H1 (cell line): ENCODE measurements at regions not wholly inside any gene's neighbourhood (a gene's known extent, or its start where the extent isn't known, plus 50 kb on each side); places are given as distances from the start of the nearest gene placed in this dataset.

Experiments used
- GTF2F1 ChIP-seq: IDR thresholded peaks from 2 replicates; pipeline ENCODE4 v1.6.1; 2012; ENCODE audit warnings: low read depth, low read length, improper control_type of control experiment, borderline replicate concordance
- KDM4A ChIP-seq: IDR thresholded peaks from one replicate; pipeline ENCODE4 v1.7.1; 2012; ENCODE audit warnings: low read depth, mild to moderate bottlenecking, moderate library complexity, low read length, inconsistent platforms; ENCODE audit not compliant: severe bottlenecking
- POLR2AphosphoS5 ChIP-seq: IDR thresholded peaks from 2 replicates; pipeline ENCODE4 v1.6.1; 2011; ENCODE audit warnings: low read depth, low read length
- POU5F1 ChIP-seq: IDR thresholded peaks from 2 replicates; pipeline ENCODE4 v1.6.1; 2011; ENCODE audit warnings: low read depth, mild to moderate bottlenecking, low read length, moderate library complexity
- RFX5 ChIP-seq: IDR thresholded peaks from 2 replicates; pipeline ENCODE4 v1.6.1; 2011; ENCODE audit warnings: low read depth, low read length, improper control_type of control experiment, borderline replicate concordance
- RXRA ChIP-seq: IDR thresholded peaks from 2 replicates; pipeline ENCODE4 v1.6.1; 2011; ENCODE audit warnings: low read depth, mild to moderate bottlenecking, low read length, moderate library complexity; ENCODE audit not compliant: insufficient read depth
- YY1 ChIP-seq: IDR thresholded peaks from 2 replicates; pipeline ENCODE4 v1.6.1; 2011; ENCODE audit warnings: low read depth, mild to moderate bottlenecking, low read length
- TF ChIP-seq, protein P1 (sequence below): fragments of 300-600 bp; sonication (generic); IDR thresholded peaks from 2 replicates; pipeline ENCODE4 v1.7.1; 2012; ENCODE audit warnings: low read length, moderate library complexity, mild to moderate bottlenecking, inconsistent platforms; ENCODE audit not compliant: insufficient replicate concordance

DNA sequence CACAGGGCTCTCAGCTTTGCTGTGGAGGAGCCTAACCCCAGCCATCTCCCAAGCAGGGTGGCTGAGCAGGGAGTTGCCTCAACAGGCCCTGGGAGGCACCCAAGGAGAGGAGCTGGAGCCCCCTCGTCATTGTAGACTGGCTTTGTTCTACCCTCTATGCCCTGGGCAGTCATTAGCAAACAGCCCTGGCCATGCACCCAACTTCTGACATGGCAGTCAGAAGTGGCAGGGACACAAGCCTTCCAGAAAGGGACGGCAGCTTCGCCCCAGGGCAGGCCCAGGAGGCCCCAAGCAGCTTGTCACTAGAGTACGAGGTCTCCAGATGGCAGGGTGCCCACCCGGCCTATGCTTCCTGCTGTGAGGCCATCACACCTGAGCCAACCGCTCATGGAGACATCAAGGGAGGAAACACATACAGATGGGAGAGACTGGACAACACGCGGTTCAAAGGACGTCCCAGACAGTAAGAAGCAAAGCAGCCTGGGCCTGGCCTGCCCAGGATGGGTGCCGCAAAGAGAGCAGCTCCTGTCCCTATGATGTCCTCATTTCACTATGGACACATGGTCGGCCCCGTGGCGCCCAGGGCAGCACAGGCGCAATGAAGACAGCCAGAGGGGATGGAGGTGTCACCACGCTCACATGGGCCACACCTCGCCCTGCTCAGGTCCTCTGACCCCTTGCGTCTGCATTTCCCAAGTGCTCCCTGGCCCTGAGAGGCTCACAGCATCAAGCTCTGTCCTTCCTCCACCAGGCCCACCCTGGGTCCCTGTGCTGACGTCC, 190.9 kb upstream of the CXCL12 start (continued):
- TF ChIP-seq, protein P1, sequence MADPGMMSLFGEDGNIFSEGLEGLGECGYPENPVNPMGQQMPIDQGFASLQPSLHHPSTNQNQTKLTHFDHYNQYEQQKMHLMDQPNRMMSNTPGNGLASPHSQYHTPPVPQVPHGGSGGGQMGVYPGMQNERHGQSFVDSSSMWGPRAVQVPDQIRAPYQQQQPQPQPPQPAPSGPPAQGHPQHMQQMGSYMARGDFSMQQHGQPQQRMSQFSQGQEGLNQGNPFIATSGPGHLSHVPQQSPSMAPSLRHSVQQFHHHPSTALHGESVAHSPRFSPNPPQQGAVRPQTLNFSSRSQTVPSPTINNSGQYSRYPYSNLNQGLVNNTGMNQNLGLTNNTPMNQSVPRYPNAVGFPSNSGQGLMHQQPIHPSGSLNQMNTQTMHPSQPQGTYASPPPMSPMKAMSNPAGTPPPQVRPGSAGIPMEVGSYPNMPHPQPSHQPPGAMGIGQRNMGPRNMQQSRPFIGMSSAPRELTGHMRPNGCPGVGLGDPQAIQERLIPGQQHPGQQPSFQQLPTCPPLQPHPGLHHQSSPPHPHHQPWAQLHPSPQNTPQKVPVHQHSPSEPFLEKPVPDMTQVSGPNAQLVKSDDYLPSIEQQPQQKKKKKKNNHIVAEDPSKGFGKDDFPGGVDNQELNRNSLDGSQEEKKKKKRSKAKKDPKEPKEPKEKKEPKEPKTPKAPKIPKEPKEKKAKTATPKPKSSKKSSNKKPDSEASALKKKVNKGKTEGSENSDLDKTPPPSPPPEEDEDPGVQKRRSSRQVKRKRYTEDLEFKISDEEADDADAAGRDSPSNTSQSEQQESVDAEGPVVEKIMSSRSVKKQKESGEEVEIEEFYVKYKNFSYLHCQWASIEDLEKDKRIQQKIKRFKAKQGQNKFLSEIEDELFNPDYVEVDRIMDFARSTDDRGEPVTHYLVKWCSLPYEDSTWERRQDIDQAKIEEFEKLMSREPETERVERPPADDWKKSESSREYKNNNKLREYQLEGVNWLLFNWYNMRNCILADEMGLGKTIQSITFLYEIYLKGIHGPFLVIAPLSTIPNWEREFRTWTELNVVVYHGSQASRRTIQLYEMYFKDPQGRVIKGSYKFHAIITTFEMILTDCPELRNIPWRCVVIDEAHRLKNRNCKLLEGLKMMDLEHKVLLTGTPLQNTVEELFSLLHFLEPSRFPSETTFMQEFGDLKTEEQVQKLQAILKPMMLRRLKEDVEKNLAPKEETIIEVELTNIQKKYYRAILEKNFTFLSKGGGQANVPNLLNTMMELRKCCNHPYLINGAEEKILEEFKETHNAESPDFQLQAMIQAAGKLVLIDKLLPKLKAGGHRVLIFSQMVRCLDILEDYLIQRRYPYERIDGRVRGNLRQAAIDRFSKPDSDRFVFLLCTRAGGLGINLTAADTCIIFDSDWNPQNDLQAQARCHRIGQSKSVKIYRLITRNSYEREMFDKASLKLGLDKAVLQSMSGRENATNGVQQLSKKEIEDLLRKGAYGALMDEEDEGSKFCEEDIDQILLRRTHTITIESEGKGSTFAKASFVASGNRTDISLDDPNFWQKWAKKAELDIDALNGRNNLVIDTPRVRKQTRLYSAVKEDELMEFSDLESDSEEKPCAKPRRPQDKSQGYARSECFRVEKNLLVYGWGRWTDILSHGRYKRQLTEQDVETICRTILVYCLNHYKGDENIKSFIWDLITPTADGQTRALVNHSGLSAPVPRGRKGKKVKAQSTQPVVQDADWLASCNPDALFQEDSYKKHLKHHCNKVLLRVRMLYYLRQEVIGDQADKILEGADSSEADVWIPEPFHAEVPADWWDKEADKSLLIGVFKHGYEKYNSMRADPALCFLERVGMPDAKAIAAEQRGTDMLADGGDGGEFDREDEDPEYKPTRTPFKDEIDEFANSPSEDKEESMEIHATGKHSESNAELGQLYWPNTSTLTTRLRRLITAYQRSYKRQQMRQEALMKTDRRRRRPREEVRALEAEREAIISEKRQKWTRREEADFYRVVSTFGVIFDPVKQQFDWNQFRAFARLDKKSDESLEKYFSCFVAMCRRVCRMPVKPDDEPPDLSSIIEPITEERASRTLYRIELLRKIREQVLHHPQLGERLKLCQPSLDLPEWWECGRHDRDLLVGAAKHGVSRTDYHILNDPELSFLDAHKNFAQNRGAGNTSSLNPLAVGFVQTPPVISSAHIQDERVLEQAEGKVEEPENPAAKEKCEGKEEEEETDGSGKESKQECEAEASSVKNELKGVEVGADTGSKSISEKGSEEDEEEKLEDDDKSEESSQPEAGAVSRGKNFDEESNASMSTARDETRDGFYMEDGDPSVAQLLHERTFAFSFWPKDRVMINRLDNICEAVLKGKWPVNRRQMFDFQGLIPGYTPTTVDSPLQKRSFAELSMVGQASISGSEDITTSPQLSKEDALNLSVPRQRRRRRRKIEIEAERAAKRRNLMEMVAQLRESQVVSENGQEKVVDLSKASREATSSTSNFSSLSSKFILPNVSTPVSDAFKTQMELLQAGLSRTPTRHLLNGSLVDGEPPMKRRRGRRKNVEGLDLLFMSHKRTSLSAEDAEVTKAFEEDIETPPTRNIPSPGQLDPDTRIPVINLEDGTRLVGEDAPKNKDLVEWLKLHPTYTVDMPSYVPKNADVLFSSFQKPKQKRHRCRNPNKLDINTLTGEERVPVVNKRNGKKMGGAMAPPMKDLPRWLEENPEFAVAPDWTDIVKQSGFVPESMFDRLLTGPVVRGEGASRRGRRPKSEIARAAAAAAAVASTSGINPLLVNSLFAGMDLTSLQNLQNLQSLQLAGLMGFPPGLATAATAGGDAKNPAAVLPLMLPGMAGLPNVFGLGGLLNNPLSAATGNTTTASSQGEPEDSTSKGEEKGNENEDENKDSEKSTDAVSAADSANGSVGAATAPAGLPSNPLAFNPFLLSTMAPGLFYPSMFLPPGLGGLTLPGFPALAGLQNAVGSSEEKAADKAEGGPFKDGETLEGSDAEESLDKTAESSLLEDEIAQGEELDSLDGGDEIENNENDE = no peak
- TF ChIP-seq RXRA (no peak), RFX5 (no peak), GTF2F1 (no peak), POLR2AphosphoS5 (no peak), POU5F1 (no peak), YY1 (no peak), KDM4A (no peak)
